HepG2 (cell line): ENCODE measurements at regions not wholly inside any gene's neighbourhood (a gene's known extent, or its start where the extent isn't known, plus 50 kb on each side); places are given as distances from the start of the nearest gene placed in this dataset.

Source experiments
- ATAC-seq: fragments of 200-7000 bp; cut with Tn5 transposase; 3 replicates; pipeline ENCODE4 v1.9.1; 2020; ENCODE audit warnings: mild to moderate bottlenecking, moderate library complexity
- BruUV-seq: library from RNA; stranded (reverse); fragments of 400-500 nt; replicated peaks from 2 replicates; lab custom pipeline; 2021; lab: Mats Ljungman, UMichigan
- CTCF ChIA-PET: fragments of 300-600 bp; formaldehyde crosslinking; extraction: SDS; loops from one replicate; lab custom pipeline; 2021; ENCODE audit warnings: low total read pairs, inconsistent platforms, low intra/inter-chr PET ratio; lab: Yijun Ruan, JAX
- POLR2A ChIA-PET: fragments of 350-600 bp; sonication (Branson Sonifier 250); formaldehyde crosslinking; loops from one replicate; lab custom pipeline; 2020; ENCODE audit warnings: antibody characterized with exemption, inconsistent platforms; lab: Yijun Ruan, JAX
- DNase-seq: peaks from one replicate; pipeline ENCODE4 v3.0.0-alpha.2; 2015; ENCODE audit warnings: low spot score
- FAIRE-seq: peaks from 3 replicates; lab custom pipeline; 2011; peaks lifted over from hg19 to GRCh38; lab: Jason Lieb, UNC
- H2AFZ ChIP-seq: one replicate; pipeline ENCODE4 v1.6.1; 2011; ENCODE audit warnings: low read length, inconsistent platforms
- H3K27ac ChIP-seq: fragments of 300-600 bp; 3 replicates; pipeline ENCODE4 v1.8.0; 2011; ENCODE audit warnings: mixed run types, mild to moderate bottlenecking, mixed read lengths, low read length, inconsistent platforms; ENCODE audit not compliant: insufficient read depth; ENCODE audit errors: extremely low read length
- H3K27me3 ChIP-seq, 2 experiments: fragments of 200-600 bp in 1 of 2; 2 replicates in 1 of 2; 3 replicates in 1 of 2; pipeline versions ENCODE4 v1.6.0 to v1.8.0; 2011; ENCODE audit warnings: low read length in 2 of 2, mild to moderate bottlenecking in 2 of 2, moderate library complexity in 2 of 2, inconsistent platforms in 1 of 2; ENCODE audit not compliant: insufficient read depth in 2 of 2, control insufficient read depth in 1 of 2
- H3K36me3 ChIP-seq, 2 experiments: fragments of 200-600 bp in 1 of 2; replicated peaks in 1 of 2; 2 replicates in 1 of 2; 3 replicates in 1 of 2; pipeline versions ENCODE4 v1.5.1 to v1.8.0; 2011; ENCODE audit warnings: low read length in 2 of 2, inconsistent platforms in 1 of 2; ENCODE audit not compliant: insufficient read depth in 2 of 2, control insufficient read depth in 1 of 2
- H3K4me1 ChIP-seq: 2 replicates; pipeline ENCODE4 v1.5.1; 2012; ENCODE audit warnings: low read length, inconsistent platforms; ENCODE audit not compliant: insufficient read depth
- H3K4me2 ChIP-seq: 2 replicates; pipeline ENCODE4 v1.6.0; 2011; ENCODE audit warnings: low read depth, low read length, inconsistent platforms
- H3K4me3 ChIP-seq, 3 experiments: fragments of 200-600 bp in 1 of 3; sonication (generic), shearing (Covaris generic) in 1 of 3; replicated peaks in 1 of 3; 2 replicates each; pipeline ENCODE4 v1.5.1; 2011 to 2016; ENCODE audit warnings: low read length in 3 of 3, inconsistent platforms in 2 of 3, low read depth in 2 of 3, mild to moderate bottlenecking in 2 of 3, control low read depth in 1 of 3, mixed read lengths in 1 of 3; ENCODE audit not compliant: insufficient read depth in 1 of 3
- H3K79me2 ChIP-seq: one replicate; pipeline ENCODE4 v1.6.1; 2011; ENCODE audit warnings: low read length, inconsistent platforms; ENCODE audit not compliant: insufficient read depth
- H3K9ac ChIP-seq: 2 replicates; pipeline ENCODE4 v1.6.0; 2011; ENCODE audit warnings: mild to moderate bottlenecking, low read depth, low read length, inconsistent platforms; ENCODE audit not compliant: insufficient read depth
- H3K9me3 ChIP-seq: 2 replicates; pipeline ENCODE4 v1.5.1; 2012; ENCODE audit warnings: mild to moderate bottlenecking, low read length
- H4K20me1 ChIP-seq: 2 replicates; pipeline ENCODE4 v1.6.0; 2011; ENCODE audit warnings: inconsistent platforms, mild to moderate bottlenecking, low read length, moderate library complexity; ENCODE audit not compliant: insufficient read depth
- ARID4A ChIP-seq: sonication (generic); formaldehyde crosslinking; IDR thresholded peaks from 2 replicates; pipeline ENCODE4 v1.5.0; 2020; ENCODE audit warnings: mild to moderate bottlenecking, missing genetic modification reagents, borderline replicate concordance
- ATRX ChIP-seq: sonication (generic); formaldehyde crosslinking; IDR thresholded peaks from 2 replicates; pipeline ENCODE4 v1.4.0; 2020; ENCODE audit warnings: missing genetic modification reagents, borderline replicate concordance
- CAMTA2 ChIP-seq: sonication (generic); formaldehyde crosslinking; IDR thresholded peaks from 2 replicates; pipeline ENCODE4 v1.4.0; 2020; ENCODE audit warnings: mild to moderate bottlenecking, missing genetic modification reagents, borderline replicate concordance
- HNF4G ChIP-seq, 2 experiments: sonication (generic) in 1 of 2; formaldehyde crosslinking in 1 of 2; IDR thresholded peaks; 2 replicates each; pipeline versions ENCODE4 v1.4.0 to v1.6.1; 2011 to 2020; ENCODE audit warnings: borderline replicate concordance in 2 of 2, low read depth in 2 of 2, mild to moderate bottlenecking in 2 of 2, low read length in 1 of 2, missing genetic modification reagents in 1 of 2, moderate library complexity in 1 of 2
- KLF11 ChIP-seq: IDR thresholded peaks from 2 replicates; pipeline ENCODE4 v1.6.1; 2016; ENCODE audit warnings: missing compliant biosample characterization
- NFYB ChIP-seq: sonication (generic); formaldehyde crosslinking; IDR thresholded peaks from 2 replicates; pipeline ENCODE4 v1.4.0; 2020; ENCODE audit warnings: missing genetic modification reagents
- PAXIP1 ChIP-seq: sonication (generic); formaldehyde crosslinking; conservative IDR thresholded peaks from 2 replicates; pipeline ENCODE4 v1.4.0; 2020; ENCODE audit warnings: mild to moderate bottlenecking, missing genetic modification reagents, moderate library complexity
- SIX1 ChIP-seq: sonication (generic); formaldehyde crosslinking; IDR thresholded peaks from 2 replicates; pipeline ENCODE4 v1.4.0; 2020; ENCODE audit warnings: missing genetic modification reagents, borderline replicate concordance
- TAF1 ChIP-seq: sonication (generic); formaldehyde crosslinking; IDR thresholded peaks from 2 replicates; pipeline ENCODE4 v1.4.0; 2020; ENCODE audit warnings: missing genetic modification reagents
- ZBTB20 ChIP-seq: sonication (generic); formaldehyde crosslinking; IDR thresholded peaks from 2 replicates; pipeline ENCODE4 v1.8.1; 2023; ENCODE audit warnings: missing genetic modification reagents, low read depth, mild to moderate bottlenecking, borderline replicate concordance
- ZBTB42 ChIP-seq: sonication (generic); formaldehyde crosslinking; IDR thresholded peaks from 2 replicates; pipeline ENCODE4 v1.5.0; 2020; ENCODE audit warnings: mild to moderate bottlenecking, missing genetic modification reagents
- ZKSCAN8 ChIP-seq: IDR thresholded peaks from 2 replicates; pipeline ENCODE4 v1.6.1; 2016; ENCODE audit warnings: borderline replicate concordance, missing genetic modification reagents, missing compliant biosample characterization
- ZNF260 ChIP-seq: sonication (generic); formaldehyde crosslinking; IDR thresholded peaks from 2 replicates; pipeline ENCODE4 v1.4.0; 2020; ENCODE audit warnings: missing genetic modification reagents, low read depth, mild to moderate bottlenecking, borderline replicate concordance
- ZNF451 ChIP-seq: sonication (generic); formaldehyde crosslinking; IDR thresholded peaks from 2 replicates; pipeline ENCODE4 v1.5.0; 2020; ENCODE audit warnings: mild to moderate bottlenecking, missing genetic modification reagents
- ZNF558 ChIP-seq: sonication (generic); formaldehyde crosslinking; IDR thresholded peaks from 2 replicates; pipeline ENCODE4 v1.9.0; 2022; ENCODE audit warnings: mild to moderate bottlenecking, missing genetic modification reagents, borderline replicate concordance
- WGBS: methylation state at CpG from one replicate; pipeline ENCODE4 v1.1.6; 2017; ENCODE audit warnings: low lambda C conversion rate; 5-methylcytosine and 5-hydroxymethylcytosine counted together
- in situ Hi-C: cut with HindIII; loops from 2 replicates; pipeline ENCODE4 v1.10.0; 2017; ENCODE audit warnings: low pct_unique_long_range_greater_than_20kb; ENCODE audit not compliant: extremely low pct_ligation_motif_present
- intact Hi-C: fragments of 100-400 bp; cut with micrococcal nuclease; formaldehyde crosslinking; loops from one replicate; pipeline ENCODE4 v1.10.0; 2022; ENCODE audit not compliant: unreplicated experiment

GRCh38 chr5:92822183-92822582 is 758.8 kb downstream of the NR2F1-AS1 start:
- no TSS peak for BruUV-seq
- CTCF ChIA-PET: no interaction called here
- WGBS: 56% methylated on average over 9 of the region's 9 CpGs
- DNase-seq (no peak), ATAC-seq (no peak), FAIRE-seq (no peak)
- POLR2A ChIA-PET: no interaction called here
- no peaks in the 10 kb centered on the region for H3K79me2 ChIP-seq
- H3K9ac ChIP-seq: no peak overlapping the region
- no peak overlapping the region for H2AFZ ChIP-seq
- H3K4me2 ChIP-seq: no peak overlapping the region
- no peak overlapping the region for H3K27ac ChIP-seq
- intact Hi-C loops: no loop called here
- no peak overlapping the region for H3K4me3 ChIP-seq
- in situ Hi-C loops: no loop called here
- no peaks in the 10 kb centered on the region for H4K20me1 ChIP-seq
- H3K9me3 ChIP-seq: no peaks in the 10 kb centered on the region
- H3K4me1 ChIP-seq: no peaks in the 10 kb centered on the region
- H3K27me3 ChIP-seq: no peaks in the 10 kb centered on the region; a peak in 1 of 5 replicates
- no peaks in the 10 kb centered on the region for H3K36me3 ChIP-seq
- no peak for TF ChIP-seq ARID4A (CRISPR knock-in tag)
- TF ChIP-seq SIX1 (CRISPR knock-in tag): no peak
- TF ChIP-seq CAMTA2 (CRISPR knock-in tag): no peak
- no peak for TF ChIP-seq ZNF558
- no peak for TF ChIP-seq TAF1 (CRISPR knock-in tag)
- TF ChIP-seq HNF4G (IDR thresholded peaks at IDR 0.05; ENCODE audit: borderline replicate concordance, low read depth, low read length): no peak
- TF ChIP-seq HNF4G (CRISPR knock-in tag; IDR thresholded peaks at IDR 0.05; ENCODE audit: borderline replicate concordance, low read depth): no peak
- TF ChIP-seq ZBTB42 (CRISPR knock-in tag): no peak
- no peak for TF ChIP-seq ATRX
- TF ChIP-seq ZBTB20 (CRISPR knock-in tag): no peak
- no peak for TF ChIP-seq KLF11 (CRISPR knock-in tag)
- TF ChIP-seq ZNF451 (CRISPR knock-in tag): no peak
- TF ChIP-seq ZNF260 (CRISPR knock-in tag): no peak
- no peak for TF ChIP-seq PAXIP1 (CRISPR knock-in tag)
- TF ChIP-seq NFYB (CRISPR knock-in tag): no peak
- no peak for TF ChIP-seq ZKSCAN8
